ENCODE measurements at regions not wholly inside any gene's neighbourhood (a gene's known extent, or its start where the extent isn't known, plus 50 kb on each side); places are given as distances from the start of the nearest gene placed in this dataset.

DNA sequence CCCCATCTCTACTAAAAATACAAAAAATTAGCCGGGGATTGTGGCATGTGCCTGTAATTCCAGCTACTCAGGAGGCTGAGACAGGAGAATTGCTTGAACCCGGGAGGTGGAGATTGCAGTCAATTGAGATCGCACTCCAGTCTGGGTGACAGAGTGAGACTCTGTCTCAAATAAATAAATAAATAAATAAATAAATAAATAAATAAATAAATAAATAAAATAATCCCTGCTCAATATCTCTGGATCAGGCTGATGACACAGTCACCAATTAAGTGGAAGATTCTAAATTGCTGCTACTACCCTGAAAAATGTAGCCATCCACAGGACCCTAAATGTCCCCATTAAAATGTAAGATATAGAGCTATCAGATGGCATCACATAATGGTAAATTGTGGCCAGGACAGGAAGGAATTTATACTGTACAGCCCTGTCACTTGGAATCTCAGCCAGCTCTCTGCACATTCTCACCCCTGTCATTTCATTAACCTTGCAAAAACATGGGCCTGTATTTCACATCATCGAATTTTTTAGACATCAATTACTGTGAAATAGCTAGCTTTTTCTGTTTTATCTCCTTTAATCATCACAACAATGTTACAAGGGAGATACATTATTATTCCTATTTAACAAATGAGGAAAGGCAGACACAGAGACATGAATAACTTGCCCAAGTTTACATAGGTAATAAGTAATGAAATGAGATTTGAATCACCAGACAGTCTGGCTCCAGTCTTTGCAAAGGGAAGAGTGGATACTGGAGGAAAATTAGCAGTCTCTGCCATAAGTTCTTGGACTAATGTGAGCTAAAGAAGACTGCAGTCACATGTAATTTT, 56.7 kb upstream of the NTPCR start:
- no peak overlapping the region for H3K4me2 ChIP-seq
- H3K27ac ChIP-seq (ENCODE audit: low read depth in 2 of 2, low read length in 1 of 2) = peak overlapping the region in 1 of 2 experiments; percentile 40; a peak in 1 of 4 replicates
- no peaks in the 10 kb centered on the region for H4K20me1 ChIP-seq (ENCODE audit: insufficient read depth)
- no peaks in the 10 kb centered on the region for H3F3A ChIP-seq (replicated peaks; ENCODE audit: insufficient read depth)
- CTCF ChIA-PET = interaction anchor here (0.6 to 1.6 kb wide), 4 partner anchors 13 to 49 kb away, joined by 3 to 11 read pairs (median 3); no protein-coding TSS in a partner anchor
- POLR2A ChIA-PET = no interaction called here
- H3K9me3 ChIP-seq = no peaks in the 10 kb centered on the region
- no peak overlapping the region for H2AFZ ChIP-seq (ENCODE audit: low read depth)
- H3K9ac ChIP-seq = no peak overlapping the region
- peak; percentile 50 for DNase-seq
- no peaks in the 10 kb centered on the region for H3K79me2 ChIP-seq (ENCODE audit: insufficient read depth)
- no peaks in the 10 kb centered on the region for H3K27me3 ChIP-seq (ENCODE audit: insufficient read depth)
- H3K9me2 ChIP-seq = no peaks in the 10 kb centered on the region
- no peak overlapping the region for H3K4me3 ChIP-seq (ENCODE audit: low read depth in 2 of 2, low read length in 1 of 2)
- peaks cover 0 to 2% of the 10 kb centered on the region in 2 experiments; a peak in 1 of 4 replicates for H3K4me1 ChIP-seq (ENCODE audit: control insufficient read depth in 1 of 2, insufficient read depth in 2 of 2, low read depth in 1 of 2, low read length in 1 of 2)
- no peak for TF ChIP-seq TAF1 (IDR thresholded peaks at IDR 0.05; ENCODE audit: borderline replicate concordance, low read depth, low read length)
- TF ChIP-seq SMC3 (IDR thresholded peaks at IDR 0.05; ENCODE audit: low read depth, low read length) = no peak
- TF ChIP-seq RCOR1 (IDR thresholded peaks at IDR 0.05; ENCODE audit: low read length) = peak; percentile 60; the same call in 1 of the 2 replicates
- TF ChIP-seq, protein P1, sequence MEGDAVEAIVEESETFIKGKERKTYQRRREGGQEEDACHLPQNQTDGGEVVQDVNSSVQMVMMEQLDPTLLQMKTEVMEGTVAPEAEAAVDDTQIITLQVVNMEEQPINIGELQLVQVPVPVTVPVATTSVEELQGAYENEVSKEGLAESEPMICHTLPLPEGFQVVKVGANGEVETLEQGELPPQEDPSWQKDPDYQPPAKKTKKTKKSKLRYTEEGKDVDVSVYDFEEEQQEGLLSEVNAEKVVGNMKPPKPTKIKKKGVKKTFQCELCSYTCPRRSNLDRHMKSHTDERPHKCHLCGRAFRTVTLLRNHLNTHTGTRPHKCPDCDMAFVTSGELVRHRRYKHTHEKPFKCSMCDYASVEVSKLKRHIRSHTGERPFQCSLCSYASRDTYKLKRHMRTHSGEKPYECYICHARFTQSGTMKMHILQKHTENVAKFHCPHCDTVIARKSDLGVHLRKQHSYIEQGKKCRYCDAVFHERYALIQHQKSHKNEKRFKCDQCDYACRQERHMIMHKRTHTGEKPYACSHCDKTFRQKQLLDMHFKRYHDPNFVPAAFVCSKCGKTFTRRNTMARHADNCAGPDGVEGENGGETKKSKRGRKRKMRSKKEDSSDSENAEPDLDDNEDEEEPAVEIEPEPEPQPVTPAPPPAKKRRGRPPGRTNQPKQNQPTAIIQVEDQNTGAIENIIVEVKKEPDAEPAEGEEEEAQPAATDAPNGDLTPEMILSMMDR (IDR thresholded peaks at IDR 0.05) = no peak
- TF ChIP-seq, protein P2, sequence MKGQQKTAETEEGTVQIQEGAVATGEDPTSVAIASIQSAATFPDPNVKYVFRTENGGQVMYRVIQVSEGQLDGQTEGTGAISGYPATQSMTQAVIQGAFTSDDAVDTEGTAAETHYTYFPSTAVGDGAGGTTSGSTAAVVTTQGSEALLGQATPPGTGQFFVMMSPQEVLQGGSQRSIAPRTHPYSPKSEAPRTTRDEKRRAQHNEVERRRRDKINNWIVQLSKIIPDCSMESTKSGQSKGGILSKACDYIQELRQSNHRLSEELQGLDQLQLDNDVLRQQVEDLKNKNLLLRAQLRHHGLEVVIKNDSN (IDR thresholded peaks at IDR 0.05; ENCODE audit: borderline replicate concordance, low read depth) = no peak
- TF ChIP-seq ELF1 (IDR thresholded peaks at IDR 0.05) = no peak
- TF ChIP-seq, protein P3, sequence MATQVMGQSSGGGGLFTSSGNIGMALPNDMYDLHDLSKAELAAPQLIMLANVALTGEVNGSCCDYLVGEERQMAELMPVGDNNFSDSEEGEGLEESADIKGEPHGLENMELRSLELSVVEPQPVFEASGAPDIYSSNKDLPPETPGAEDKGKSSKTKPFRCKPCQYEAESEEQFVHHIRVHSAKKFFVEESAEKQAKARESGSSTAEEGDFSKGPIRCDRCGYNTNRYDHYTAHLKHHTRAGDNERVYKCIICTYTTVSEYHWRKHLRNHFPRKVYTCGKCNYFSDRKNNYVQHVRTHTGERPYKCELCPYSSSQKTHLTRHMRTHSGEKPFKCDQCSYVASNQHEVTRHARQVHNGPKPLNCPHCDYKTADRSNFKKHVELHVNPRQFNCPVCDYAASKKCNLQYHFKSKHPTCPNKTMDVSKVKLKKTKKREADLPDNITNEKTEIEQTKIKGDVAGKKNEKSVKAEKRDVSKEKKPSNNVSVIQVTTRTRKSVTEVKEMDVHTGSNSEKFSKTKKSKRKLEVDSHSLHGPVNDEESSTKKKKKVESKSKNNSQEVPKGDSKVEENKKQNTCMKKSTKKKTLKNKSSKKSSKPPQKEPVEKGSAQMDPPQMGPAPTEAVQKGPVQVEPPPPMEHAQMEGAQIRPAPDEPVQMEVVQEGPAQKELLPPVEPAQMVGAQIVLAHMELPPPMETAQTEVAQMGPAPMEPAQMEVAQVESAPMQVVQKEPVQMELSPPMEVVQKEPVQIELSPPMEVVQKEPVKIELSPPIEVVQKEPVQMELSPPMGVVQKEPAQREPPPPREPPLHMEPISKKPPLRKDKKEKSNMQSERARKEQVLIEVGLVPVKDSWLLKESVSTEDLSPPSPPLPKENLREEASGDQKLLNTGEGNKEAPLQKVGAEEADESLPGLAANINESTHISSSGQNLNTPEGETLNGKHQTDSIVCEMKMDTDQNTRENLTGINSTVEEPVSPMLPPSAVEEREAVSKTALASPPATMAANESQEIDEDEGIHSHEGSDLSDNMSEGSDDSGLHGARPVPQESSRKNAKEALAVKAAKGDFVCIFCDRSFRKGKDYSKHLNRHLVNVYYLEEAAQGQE (IDR thresholded peaks at IDR 0.05; ENCODE audit: low read depth, low read length) = no peak
- no peak for TF ChIP-seq MXI1 (IDR thresholded peaks at IDR 0.05; ENCODE audit: low read depth, low read length)
- TF ChIP-seq GATA2 (CRISPR knock-in tag; IDR thresholded peaks at IDR 0.05) = peak; percentile 52
- TF ChIP-seq TEAD4 (IDR thresholded peaks at IDR 0.05; ENCODE audit: borderline replicate concordance, insufficient read depth) = 0 out of 2 replicates have a peak, but pooled peaks have one; percentile 16
- TF ChIP-seq TCF12 (IDR thresholded peaks at IDR 0.05) = peak; percentile 49; the same call in 1 of the 2 replicates
- TF ChIP-seq, protein P4, sequence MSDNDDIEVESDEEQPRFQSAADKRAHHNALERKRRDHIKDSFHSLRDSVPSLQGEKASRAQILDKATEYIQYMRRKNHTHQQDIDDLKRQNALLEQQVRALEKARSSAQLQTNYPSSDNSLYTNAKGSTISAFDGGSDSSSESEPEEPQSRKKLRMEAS (IDR thresholded peaks at IDR 0.05; ENCODE audit: low read depth) = no peak
- no peak for TF ChIP-seq CHD2 (IDR thresholded peaks at IDR 0.05; ENCODE audit: low read length, partially characterized antibody)
- TF ChIP-seq SIN3A (IDR thresholded peaks at IDR 0.05; ENCODE audit: borderline replicate concordance, low read depth, low read length) = no peak
- TF ChIP-seq FOXM1 (IDR thresholded peaks at IDR 0.05; ENCODE audit: low read depth) = no peak
- TF ChIP-seq RXRA (IDR thresholded peaks at IDR 0.05; ENCODE audit: borderline replicate concordance, low read depth) = no peak
- TF ChIP-seq, protein P5, sequence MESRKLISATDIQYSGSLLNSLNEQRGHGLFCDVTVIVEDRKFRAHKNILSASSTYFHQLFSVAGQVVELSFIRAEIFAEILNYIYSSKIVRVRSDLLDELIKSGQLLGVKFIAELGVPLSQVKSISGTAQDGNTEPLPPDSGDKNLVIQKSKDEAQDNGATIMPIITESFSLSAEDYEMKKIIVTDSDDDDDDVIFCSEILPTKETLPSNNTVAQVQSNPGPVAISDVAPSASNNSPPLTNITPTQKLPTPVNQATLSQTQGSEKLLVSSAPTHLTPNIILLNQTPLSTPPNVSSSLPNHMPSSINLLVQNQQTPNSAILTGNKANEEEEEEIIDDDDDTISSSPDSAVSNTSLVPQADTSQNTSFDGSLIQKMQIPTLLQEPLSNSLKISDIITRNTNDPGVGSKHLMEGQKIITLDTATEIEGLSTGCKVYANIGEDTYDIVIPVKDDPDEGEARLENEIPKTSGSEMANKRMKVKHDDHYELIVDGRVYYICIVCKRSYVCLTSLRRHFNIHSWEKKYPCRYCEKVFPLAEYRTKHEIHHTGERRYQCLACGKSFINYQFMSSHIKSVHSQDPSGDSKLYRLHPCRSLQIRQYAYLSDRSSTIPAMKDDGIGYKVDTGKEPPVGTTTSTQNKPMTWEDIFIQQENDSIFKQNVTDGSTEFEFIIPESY (IDR thresholded peaks at IDR 0.05; ENCODE audit: borderline replicate concordance, low read depth) = no peak
- no peak for TF ChIP-seq FOXJ3 (CRISPR knock-in tag; IDR thresholded peaks at IDR 0.05)
- peak; percentile 23 to 56; a peak in 1 of 4 replicates for TF ChIP-seq EP300 (IDR thresholded peaks at IDR 0.05; ENCODE audit: borderline replicate concordance in 1 of 2, low read depth in 1 of 2, low read length in 1 of 2)
- no peak for TF ChIP-seq NRF1 (IDR thresholded peaks at IDR 0.05; ENCODE audit: low read depth, low read length)
- no peak for TF ChIP-seq EZH2phosphoT487 (IDR thresholded peaks at IDR 0.05; ENCODE audit: borderline replicate concordance, low read depth)
- no peak for TF ChIP-seq RFX5 (IDR thresholded peaks at IDR 0.05; ENCODE audit: low read length)
- WGBS (ENCODE audit: low lambda C conversion rate) = 50% methylated on average over 4 of the region's 4 CpGs
- H3K36me3 ChIP-seq (replicated peaks in 1 of 2; ENCODE audit: control insufficient read depth in 1 of 2, insufficient read depth in 2 of 2, low read length in 1 of 2) = no peaks in the 10 kb centered on the region

Measured in SK-N-SH (cell line).